Gastroesophageal sphincter (tissue), 4 donors: ENCODE measurements at regions not wholly inside any gene's neighbourhood (a gene's known extent, or its start where the extent isn't known, plus 50 kb on each side); places are given as distances from the start of the nearest gene placed in this dataset.
"Not testable (repeated sequence)": the region's sequence is repeated elsewhere in the genome, so short reads cannot be mapped to it uniquely, and the experiment has no call there.

Source experiments
- ATAC-seq: fragments of 150-250 bp; one replicate; pipeline ENCODE4 v1.9.1; 2016; ENCODE audit warnings: mild to moderate bottlenecking, moderate library complexity
- H3K27ac ChIP-seq, 4 donors: fragments of 200-600 bp; sonication (generic) in 3 of 4; 1 replicate in 3 of 4; 2 replicates in 1 of 4; pipeline ENCODE4 v1.5.1; 2016 to 2019
- H3K27me3 ChIP-seq: fragments of 200-600 bp; sonication (generic); one replicate; pipeline ENCODE4 v1.5.1; 2019
- H3K36me3 ChIP-seq, 2 donors: fragments of 200-600 bp; sonication (generic); one replicate each; pipeline ENCODE4 v1.5.1; 2019; ENCODE audit warnings: control low read depth in 1 of 2
- H3K4me1 ChIP-seq, 3 donors: fragments of 200-600 bp; sonication (generic); 1 replicate in 2 of 3; 2 replicates in 1 of 3; pipeline ENCODE4 v1.5.1; 2016 to 2019; ENCODE audit warnings: control low read depth in 2 of 3
- H3K4me3 ChIP-seq, 2 donors: fragments of 200-600 bp; sonication (generic); one replicate each; pipeline ENCODE4 v1.5.1; 2019; ENCODE audit warnings: mild to moderate bottlenecking in 1 of 2, moderate library complexity in 1 of 2
- H3K9me3 ChIP-seq, 3 donors: fragments of 200-600 bp; sonication (generic); one replicate each; pipeline ENCODE4 v1.5.1; 2017 to 2019; ENCODE audit warnings: control low read depth in 2 of 3
- EP300 ChIP-seq: sonication (generic); formaldehyde crosslinking; IDR thresholded peaks from one replicate; pipeline ENCODE4 v1.6.1; 2017; ENCODE audit warnings: antibody characterized with exemption, mild to moderate bottlenecking
- POLR2A ChIP-seq, 2 donors: fragments of 450-650 bp; IDR thresholded peaks; one replicate each; pipeline ENCODE4 v1.6.1; 2017; ENCODE audit warnings: antibody characterized with exemption in 2 of 2, mild to moderate bottlenecking in 2 of 2, moderate library complexity in 1 of 2
- POLR2AphosphoS5 ChIP-seq: sonication (generic); formaldehyde crosslinking; IDR thresholded peaks from one replicate; pipeline ENCODE4 v1.6.1; 2017; ENCODE audit warnings: antibody characterized with exemption
- WGBS, 2 donors: methylation state at CpG; one replicate each; pipeline ENCODE4 v1.1.5; 2018; ENCODE audit warnings: low coverage in 1 of 2; 5-methylcytosine and 5-hydroxymethylcytosine counted together
- TF ChIP-seq, protein P1 (sequence below), 4 experiments: fragments of 200-600 bp in 2 of 4; fragments of 450-650 bp in 2 of 4; sonication (generic) in 1 of 4; IDR thresholded peaks; one replicate each; pipeline ENCODE4 v1.5.1; 2017 to 2019; ENCODE audit warnings: antibody characterized with exemption in 4 of 4, mild to moderate bottlenecking in 2 of 4, moderate library complexity in 2 of 4

DNA sequence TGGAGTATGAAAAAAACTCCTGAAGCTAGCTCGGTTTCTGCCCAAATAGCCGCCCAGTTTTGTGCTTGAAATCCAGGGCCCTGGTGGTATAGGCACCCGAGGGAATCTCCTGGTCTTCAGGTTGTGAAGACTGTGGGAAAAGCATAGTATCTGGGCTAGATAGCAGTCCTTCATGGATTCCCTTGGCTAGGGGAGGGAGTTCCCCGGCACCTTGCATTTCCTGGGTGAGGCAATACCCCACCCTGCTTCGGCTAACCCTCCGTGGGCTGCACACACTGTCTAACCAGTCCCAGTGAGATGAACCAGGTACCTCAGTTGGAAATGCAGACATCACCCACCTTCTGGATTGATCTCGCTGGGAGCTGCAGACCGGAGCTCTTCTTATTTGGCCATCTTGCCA is 184.5 kb upstream of the SLC35B3 start:
- ATAC-seq = no peak

GRCh38 chr6:8619408-8619807 is 184.1 kb upstream of the SLC35B3 start:
- ATAC-seq, H3K4me1 ChIP-seq, H3K36me3 ChIP-seq, H3K27ac ChIP-seq, H3K9me3 ChIP-seq, H3K27me3 ChIP-seq, H3K4me3 ChIP-seq: not testable (repeated sequence)
- 100% methylated on average over 1 of the region's 5 CpGs; no CpG with 5 or more reads in 1 of the 2 donors for WGBS, 2 donors

More for the DNA sequence above, 184.5 kb upstream of the SLC35B3 start:
- no peak overlapping the region for H3K4me3 ChIP-seq
- no peaks in the 10 kb centered on the region for H3K9me3 ChIP-seq
- TF ChIP-seq POLR2AphosphoS5 (no peak), POLR2A (IDR thresholded peaks at IDR 0.05) (no peak), EP300 (no peak)
- TF ChIP-seq, protein P1, sequence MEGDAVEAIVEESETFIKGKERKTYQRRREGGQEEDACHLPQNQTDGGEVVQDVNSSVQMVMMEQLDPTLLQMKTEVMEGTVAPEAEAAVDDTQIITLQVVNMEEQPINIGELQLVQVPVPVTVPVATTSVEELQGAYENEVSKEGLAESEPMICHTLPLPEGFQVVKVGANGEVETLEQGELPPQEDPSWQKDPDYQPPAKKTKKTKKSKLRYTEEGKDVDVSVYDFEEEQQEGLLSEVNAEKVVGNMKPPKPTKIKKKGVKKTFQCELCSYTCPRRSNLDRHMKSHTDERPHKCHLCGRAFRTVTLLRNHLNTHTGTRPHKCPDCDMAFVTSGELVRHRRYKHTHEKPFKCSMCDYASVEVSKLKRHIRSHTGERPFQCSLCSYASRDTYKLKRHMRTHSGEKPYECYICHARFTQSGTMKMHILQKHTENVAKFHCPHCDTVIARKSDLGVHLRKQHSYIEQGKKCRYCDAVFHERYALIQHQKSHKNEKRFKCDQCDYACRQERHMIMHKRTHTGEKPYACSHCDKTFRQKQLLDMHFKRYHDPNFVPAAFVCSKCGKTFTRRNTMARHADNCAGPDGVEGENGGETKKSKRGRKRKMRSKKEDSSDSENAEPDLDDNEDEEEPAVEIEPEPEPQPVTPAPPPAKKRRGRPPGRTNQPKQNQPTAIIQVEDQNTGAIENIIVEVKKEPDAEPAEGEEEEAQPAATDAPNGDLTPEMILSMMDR (IDR thresholded peaks at IDR 0.05) = no peak
- no peak overlapping the region for H3K27ac ChIP-seq
- 100% methylated on average over 2 of the region's 8 CpGs; no CpG with 5 or more reads in 1 of the 2 donors for WGBS, 2 donors
- no peaks in the 10 kb centered on the region for H3K36me3 ChIP-seq
- H3K4me1 ChIP-seq = no peaks in the 10 kb centered on the region
- H3K27me3 ChIP-seq = no peaks in the 10 kb centered on the region

DNA sequence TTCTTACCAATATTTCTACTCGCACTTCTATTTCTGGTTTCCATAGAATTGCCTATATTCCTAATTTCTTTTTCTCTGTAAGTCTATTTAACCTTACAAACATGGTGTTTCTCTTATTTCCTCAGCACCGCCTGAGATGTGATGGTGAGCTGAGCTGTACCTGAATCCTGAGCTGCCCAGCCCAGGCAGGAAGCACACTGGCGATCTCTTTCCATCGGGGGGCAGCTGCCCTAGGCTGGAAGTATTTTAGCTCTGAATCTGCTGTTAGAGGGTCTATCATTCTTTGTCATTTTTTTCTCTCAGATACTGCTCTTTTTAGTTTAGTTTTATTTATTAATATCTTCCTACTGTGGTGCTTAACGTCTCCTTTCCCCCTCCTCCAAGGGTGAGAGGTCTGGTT is 173.4 kb upstream of the SLC35B3 start:
- Histone ChIP-seq H3K36me3 (no peaks in the 10 kb centered on the region), H3K27ac (no peak overlapping the region), H3K4me1 (no peaks in the 10 kb centered on the region), H3K9me3 (no peaks in the 10 kb centered on the region), H3K27me3 (no peaks in the 10 kb centered on the region), H3K4me3 (no peak overlapping the region)
- no peak for TF ChIP-seq POLR2A (IDR thresholded peaks at IDR 0.05)
- no peak for TF ChIP-seq EP300
- TF ChIP-seq POLR2AphosphoS5 = no peak
- TF ChIP-seq, protein P1 (IDR thresholded peaks at IDR 0.05) = no peak
- 68 to 70% methylated on average over 2 to 5 of the region's 5 CpGs for WGBS, 2 donors
- no peak for ATAC-seq

- no peak for ATAC-seq
- Histone ChIP-seq H3K4me3 (no peak overlapping the region), H3K27me3 (no peaks in the 10 kb centered on the region), H3K4me1 (no peaks in the 10 kb centered on the region), H3K9me3 (peaks cover 0 to 25% (median 0%) of the 10 kb centered on the region in 3 donors), H3K36me3 (no peaks in the 10 kb centered on the region), H3K27ac (no peak overlapping the region)
- no peak for TF ChIP-seq EP300
- TF ChIP-seq, protein P1 (IDR thresholded peaks at IDR 0.05) = no peak
- TF ChIP-seq POLR2AphosphoS5 = no peak
- TF ChIP-seq POLR2A (IDR thresholded peaks at IDR 0.05) = no peak
- WGBS, 2 donors = 33 to 54% methylated on average over 3 to 7 of the region's 7 CpGs
Measured at GRCh38 chr6:8589941-8590729, 154.8 kb upstream of the SLC35B3 start.

DNA sequence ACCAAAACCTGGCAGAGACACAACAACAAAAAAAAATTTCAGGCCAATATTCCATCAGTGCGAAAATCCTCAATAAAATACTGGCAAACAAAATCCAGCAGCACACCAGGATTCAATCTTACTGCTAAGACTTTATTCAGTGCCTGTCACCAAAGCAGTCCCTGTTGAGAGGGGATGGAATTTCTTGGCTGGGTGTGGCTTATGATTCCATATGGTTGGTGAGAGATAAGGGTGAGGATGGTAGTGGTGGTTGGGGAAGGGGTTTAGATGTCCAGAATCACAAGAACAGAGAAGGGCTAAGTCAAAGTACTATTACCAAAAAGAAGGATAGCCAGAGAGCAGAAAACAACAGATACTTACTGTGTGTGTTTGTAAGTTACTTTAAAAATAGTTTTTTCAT is 152.8 kb upstream of the SLC35B3 start:
- Histone ChIP-seq H3K4me3 (no peak overlapping the region), H3K4me1 (no peaks in the 10 kb centered on the region), H3K36me3 (no peaks in the 10 kb centered on the region), H3K27me3 (no peaks in the 10 kb centered on the region), H3K9me3 (peaks cover 0 to 26% (median 0%) of the 10 kb centered on the region in 3 donors), H3K27ac (no peak overlapping the region)
- no peak for ATAC-seq
- TF ChIP-seq, protein P1 (IDR thresholded peaks at IDR 0.05) = no peak
- no peak for TF ChIP-seq POLR2AphosphoS5
- no peak for TF ChIP-seq EP300
- TF ChIP-seq POLR2A (IDR thresholded peaks at IDR 0.05) = no peak
- 71 to 88% methylated on average over 1 of the region's 1 CpG for WGBS, 2 donors
